ENCODE measurements at regions not wholly inside any gene's neighbourhood (a gene's known extent, or its start where the extent isn't known, plus 50 kb on each side); places are given as distances from the start of the nearest gene placed in this dataset.

DNA sequence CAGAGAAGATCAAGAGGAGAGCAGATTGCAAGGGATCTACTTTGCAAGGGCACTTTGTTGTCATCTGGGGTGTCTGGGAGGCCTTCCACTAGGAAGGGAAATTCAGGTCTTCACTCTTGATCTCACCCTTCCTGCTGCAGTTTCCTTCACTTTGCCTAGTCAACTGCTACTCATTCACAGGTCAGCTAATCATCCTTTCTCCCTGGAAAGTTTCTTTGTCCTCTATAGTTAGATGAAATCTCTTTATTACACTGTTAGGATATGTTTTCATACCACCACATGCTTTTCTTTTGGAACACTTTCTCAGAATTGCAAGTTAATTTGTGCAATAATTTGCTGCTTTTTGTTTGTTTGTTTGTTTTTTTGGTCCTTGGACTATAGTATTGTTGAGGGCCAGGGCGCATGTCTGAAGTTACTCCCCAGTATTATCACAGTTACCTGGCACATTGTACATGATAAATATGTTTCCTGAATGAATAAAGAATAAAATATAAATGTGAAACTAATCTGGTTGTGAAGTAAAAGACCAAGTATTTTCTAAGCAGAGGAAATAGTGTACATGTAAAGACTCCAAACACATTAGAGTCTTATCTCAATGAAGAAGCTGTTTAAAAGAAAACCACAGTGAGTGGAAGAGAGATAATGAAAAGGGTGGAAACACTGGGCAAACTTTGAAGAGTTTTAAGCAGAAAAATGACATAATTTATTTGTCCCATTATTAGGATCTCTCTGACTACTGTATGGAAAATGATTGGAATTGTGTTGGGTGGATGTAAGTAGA, 139.9 kb upstream of the DGKB start:
- Mint-ChIP-seq H3K4me1 (no peaks in the 10 kb centered on the region), H3K36me3 (no peaks in the 10 kb centered on the region), H3K27me3 (no peaks in the 10 kb centered on the region), H3K4me3 (no peak overlapping the region), H3K27ac (no peak overlapping the region), H3K9me3 (peaks cover 0 to 14% (median 2%) of the 10 kb centered on the region in 9 donors)
- POLR2A ChIA-PET: no interaction called here
- ATAC-seq (no peak), DNase-seq (no peak)

DNA sequence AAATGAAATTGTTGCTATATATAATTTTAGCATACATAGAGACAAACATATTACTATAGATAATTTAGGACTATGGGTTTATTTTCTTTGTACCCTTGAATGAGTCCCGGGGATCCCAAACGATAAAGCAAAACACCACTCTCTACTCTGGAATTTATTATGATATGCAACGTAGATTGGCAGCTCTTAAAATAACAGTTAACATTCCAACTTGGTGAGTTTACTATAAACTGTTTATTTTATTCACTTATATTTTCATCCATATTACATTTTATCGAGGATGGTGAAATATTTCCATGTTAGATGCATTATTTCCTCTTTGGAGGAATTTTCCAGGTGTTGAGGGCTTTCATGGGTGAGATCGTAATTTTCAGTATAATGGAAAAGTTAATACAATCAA, 138.7 kb upstream of the DGKB start:
- Mint-ChIP-seq H3K4me1 (no peaks in the 10 kb centered on the region), H3K4me3 (no peak overlapping the region), H3K9me3 (peaks cover 0 to 14% (median 0%) of the 10 kb centered on the region in 9 donors), H3K27me3 (no peaks in the 10 kb centered on the region), H3K27ac (no peak overlapping the region), H3K36me3 (no peaks in the 10 kb centered on the region)
- ATAC-seq: no peak
- POLR2A ChIA-PET: no interaction called here
- no peak for DNase-seq

DNA sequence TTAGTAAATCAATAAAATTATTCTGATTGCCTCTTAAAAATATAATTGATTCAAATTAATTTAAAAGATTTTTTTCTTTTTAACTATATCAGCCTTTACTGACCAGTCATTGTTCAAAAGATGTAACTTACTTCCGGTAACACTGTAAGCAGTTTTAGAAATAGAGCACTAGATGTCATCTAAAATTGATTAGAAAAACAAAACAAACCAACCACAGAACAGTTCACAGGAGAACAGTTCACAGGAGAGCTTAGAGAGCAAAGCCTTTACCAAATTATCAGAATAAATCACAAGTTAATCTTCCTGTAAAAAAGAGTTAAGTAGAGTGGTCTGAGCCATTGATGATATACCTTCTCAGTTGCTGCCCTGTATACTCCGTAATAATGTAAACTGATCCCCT, 133.3 kb upstream of the DGKB start:
- H3K36me3 Mint-ChIP-seq: no peaks in the 10 kb centered on the region
- ATAC-seq (no peak), DNase-seq (no peak)
- no peak overlapping the region for H3K27ac Mint-ChIP-seq
- POLR2A ChIA-PET: no interaction called here
- peaks cover 0 to 10% (median 0%) of the 10 kb centered on the region in 9 donors for H3K9me3 Mint-ChIP-seq
- H3K4me3 Mint-ChIP-seq: no peak overlapping the region
- H3K27me3 Mint-ChIP-seq: no peaks in the 10 kb centered on the region
- no peaks in the 10 kb centered on the region for H3K4me1 Mint-ChIP-seq

DNA sequence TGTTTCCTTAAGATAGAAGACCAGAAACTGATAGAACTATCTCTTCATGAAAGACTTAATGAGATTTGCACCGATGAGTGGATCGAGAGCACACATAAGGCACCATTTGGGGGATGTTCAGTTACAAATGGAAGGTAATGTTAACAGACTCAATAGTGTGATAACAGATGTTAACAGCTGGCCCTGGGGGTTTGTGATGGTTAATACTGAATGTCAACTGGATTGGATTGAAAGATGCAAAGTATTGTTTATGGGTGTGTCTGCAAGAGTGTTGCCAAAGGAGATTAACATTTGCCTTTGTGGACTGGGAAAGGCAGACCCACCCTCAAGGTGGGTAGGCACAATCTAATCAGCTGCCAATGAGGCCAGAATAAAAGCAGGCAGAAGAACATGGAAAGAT, 130.5 kb upstream of the DGKB start:
- Mint-ChIP-seq H3K4me3 (no peak overlapping the region), H3K36me3 (no peaks in the 10 kb centered on the region), H3K4me1 (no peaks in the 10 kb centered on the region), H3K27ac (no peak overlapping the region), H3K27me3 (no peaks in the 10 kb centered on the region), H3K9me3 (peaks cover 0 to 6% (median 0%) of the 10 kb centered on the region in 9 donors)
- POLR2A ChIA-PET: no interaction called here
- DNase-seq (no peak), ATAC-seq (no peak)

DNA sequence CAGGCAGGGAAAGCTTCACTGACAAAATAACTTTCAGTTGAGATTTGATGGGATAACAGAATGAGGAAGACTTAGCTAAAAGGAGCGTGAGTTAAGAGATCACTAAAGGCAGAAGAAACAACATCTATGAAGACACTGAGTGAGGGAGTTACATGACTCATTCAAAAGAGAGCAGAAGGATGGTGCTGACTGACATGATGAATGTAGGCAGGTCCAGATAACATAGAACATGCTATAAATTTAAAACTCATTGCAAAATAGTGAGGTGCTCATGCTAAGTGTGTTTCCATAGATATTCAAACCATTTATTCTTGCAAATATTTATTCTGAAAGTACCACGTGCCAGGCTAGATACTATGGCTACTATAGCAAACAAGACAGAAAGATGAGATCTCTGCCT, 116.4 kb upstream of the DGKB start:
- POLR2A ChIA-PET: no interaction called here
- Mint-ChIP-seq H3K4me1 (no peaks in the 10 kb centered on the region), H3K36me3 (no peaks in the 10 kb centered on the region), H3K4me3 (no peak overlapping the region), H3K27ac (no peak overlapping the region), H3K9me3 (peaks cover 0 to 1% (median 0%) of the 10 kb centered on the region in 9 donors), H3K27me3 (peaks cover 0 to 2% (median 0%) of the 10 kb centered on the region in 5 donors)
- no peak for ATAC-seq
- no peak for DNase-seq

DNA sequence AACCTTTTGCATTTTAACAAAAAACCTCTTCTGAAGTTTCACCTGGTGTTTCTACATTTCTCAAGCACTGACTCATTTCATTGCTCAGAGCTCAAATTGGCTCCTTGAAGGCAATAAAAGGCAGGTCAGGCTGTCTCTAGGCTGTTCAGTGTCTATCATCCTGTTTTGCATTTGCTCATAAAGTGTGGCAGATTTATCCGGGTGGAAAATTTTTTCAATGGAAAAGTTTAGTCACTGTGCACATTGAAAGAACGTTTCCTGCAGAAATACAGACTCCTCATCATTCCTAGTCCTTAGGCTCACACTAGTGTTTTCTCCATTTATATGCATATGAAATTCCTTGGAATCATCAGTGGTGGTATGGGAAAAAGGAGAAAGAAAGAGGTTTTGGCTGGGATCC, 114.2 kb upstream of the DGKB start:
- DNase-seq (no peak), ATAC-seq (no peak)
- POLR2A ChIA-PET: no interaction called here
- peaks cover 0 to 1% (median 0%) of the 10 kb centered on the region in 9 donors for H3K9me3 Mint-ChIP-seq
- no peak overlapping the region for H3K27ac Mint-ChIP-seq
- peaks cover 0 to 2% (median 0%) of the 10 kb centered on the region in 5 donors for H3K27me3 Mint-ChIP-seq
- no peaks in the 10 kb centered on the region for H3K4me1 Mint-ChIP-seq
- no peak overlapping the region for H3K4me3 Mint-ChIP-seq
- H3K36me3 Mint-ChIP-seq: no peaks in the 10 kb centered on the region

DNA sequence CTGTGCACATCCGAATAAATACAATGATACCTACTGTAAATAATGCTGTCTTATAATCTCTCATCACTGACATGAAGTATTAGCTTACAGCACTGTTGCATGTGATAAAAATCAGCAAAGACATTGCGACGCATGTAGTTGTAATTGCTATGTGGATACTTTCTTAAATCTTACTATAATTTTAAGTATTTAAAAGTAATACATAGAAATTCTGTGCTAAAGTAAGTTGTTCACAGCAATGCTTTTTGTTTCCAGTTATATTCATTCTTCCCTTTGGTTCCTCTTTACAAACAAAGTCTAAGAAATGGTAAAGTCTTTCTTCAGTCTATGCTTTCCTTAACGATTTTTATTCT, 113.7 kb upstream of the DGKB start:
- DNase-seq (no peak), ATAC-seq (no peak)
- POLR2A ChIA-PET: no interaction called here
- Mint-ChIP-seq H3K27ac (no peak overlapping the region), H3K36me3 (no peaks in the 10 kb centered on the region), H3K4me3 (no peak overlapping the region), H3K4me1 (no peaks in the 10 kb centered on the region), H3K27me3 (peaks cover 0 to 2% (median 0%) of the 10 kb centered on the region in 5 donors), H3K9me3 (peaks cover 0 to 1% (median 0%) of the 10 kb centered on the region in 9 donors)

DNA sequence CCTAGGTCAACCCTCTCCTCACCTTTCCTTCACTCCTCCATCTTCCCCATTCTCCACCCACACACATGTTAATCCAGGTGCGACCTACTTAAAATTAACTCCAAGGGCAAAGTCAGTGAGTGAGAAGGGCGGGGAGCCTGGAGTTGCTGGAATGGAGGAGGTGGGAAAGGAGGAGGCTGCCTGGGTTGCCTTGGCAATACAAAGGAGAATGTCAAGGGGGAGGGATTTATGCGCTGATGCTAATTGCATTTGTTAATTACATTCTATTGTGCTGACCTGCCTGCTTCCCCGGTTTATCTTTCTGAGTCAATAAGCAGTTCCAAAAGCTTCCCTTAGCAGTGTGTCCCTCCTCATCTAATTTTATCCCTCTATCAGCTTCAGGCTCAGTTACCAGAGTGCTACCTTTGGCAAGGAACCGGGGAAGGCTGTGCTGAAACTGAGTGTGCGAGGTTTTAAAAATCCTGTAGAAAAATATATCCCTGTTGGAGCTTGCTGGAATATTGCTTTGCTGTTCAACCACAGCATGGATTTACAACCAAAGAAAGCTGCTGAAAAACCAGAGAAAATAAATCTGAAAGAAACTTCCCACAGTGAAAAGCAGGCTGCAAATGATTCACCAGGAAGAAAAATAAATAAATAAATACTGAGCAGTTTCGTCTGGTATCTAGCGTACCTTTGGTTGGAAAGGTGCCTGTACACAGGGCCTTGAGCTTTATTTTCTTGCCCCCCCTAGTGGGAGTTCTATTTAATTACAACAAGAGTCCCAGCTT, 113.2 kb upstream of the DGKB start:
- no peaks in the 10 kb centered on the region for H3K4me1 Mint-ChIP-seq
- POLR2A ChIA-PET: no interaction called here
- H3K27ac Mint-ChIP-seq: no peak overlapping the region
- peaks cover 0 to 2% (median 0%) of the 10 kb centered on the region in 5 donors for H3K27me3 Mint-ChIP-seq
- H3K9me3 Mint-ChIP-seq: no peaks in the 10 kb centered on the region
- ATAC-seq (no peak), DNase-seq (peak in 1 of 10 donors; percentile 15)
- H3K4me3 Mint-ChIP-seq: no peak overlapping the region
- no peaks in the 10 kb centered on the region for H3K36me3 Mint-ChIP-seq

DNA sequence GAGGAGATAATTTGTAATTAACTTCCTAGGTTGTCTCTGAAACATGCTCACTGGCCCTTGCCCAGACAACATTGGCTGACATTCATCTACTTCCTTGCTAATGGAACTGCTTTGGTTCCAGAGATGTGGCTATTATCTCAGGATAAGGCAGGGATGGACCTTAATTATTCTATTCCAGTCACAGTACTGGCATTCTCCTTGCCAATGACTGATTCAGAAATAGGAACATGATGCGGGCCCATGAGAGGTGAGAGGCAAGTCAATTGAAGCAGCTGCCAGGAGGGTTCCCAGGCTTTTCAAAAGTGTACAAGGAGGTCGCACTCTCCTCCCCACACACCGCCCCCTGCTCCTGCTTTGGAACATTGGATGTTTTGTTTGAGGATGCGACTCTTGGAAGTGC, 109.6 kb upstream of the DGKB start:
- DNase-seq (no peak), ATAC-seq (no peak)
- no peaks in the 10 kb centered on the region for H3K36me3 Mint-ChIP-seq
- no peaks in the 10 kb centered on the region for H3K4me1 Mint-ChIP-seq
- no peaks in the 10 kb centered on the region for H3K9me3 Mint-ChIP-seq
- POLR2A ChIA-PET: no interaction called here
- no peak overlapping the region for H3K27ac Mint-ChIP-seq
- no peak overlapping the region for H3K4me3 Mint-ChIP-seq
- H3K27me3 Mint-ChIP-seq: no peaks in the 10 kb centered on the region

DNA sequence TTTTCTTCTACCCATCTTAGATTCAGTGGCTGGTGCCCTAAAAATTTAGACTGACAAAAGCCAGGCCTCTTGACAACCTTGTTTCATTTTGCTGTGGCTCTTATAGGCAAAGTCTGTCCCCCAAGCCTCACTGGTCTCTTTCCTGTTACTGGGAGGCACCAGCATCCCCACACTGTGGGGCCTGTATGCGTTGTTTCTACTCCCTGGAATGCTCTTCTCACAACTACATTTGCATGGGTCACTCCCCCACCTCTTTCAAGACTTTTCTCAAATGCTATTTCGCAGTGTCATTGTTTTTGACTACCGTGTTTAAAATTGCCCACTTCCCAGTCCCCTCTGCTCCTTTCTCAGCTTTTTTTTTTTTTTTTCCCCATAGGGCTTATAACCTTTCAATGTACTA, 108.7 kb upstream of the DGKB start:
- Mint-ChIP-seq H3K9me3 (no peaks in the 10 kb centered on the region), H3K36me3 (no peaks in the 10 kb centered on the region), H3K4me1 (no peaks in the 10 kb centered on the region), H3K27me3 (no peaks in the 10 kb centered on the region), H3K27ac (no peak overlapping the region), H3K4me3 (no peak overlapping the region)
- POLR2A ChIA-PET: no interaction called here
- DNase-seq (no peak), ATAC-seq (no peak)

DNA sequence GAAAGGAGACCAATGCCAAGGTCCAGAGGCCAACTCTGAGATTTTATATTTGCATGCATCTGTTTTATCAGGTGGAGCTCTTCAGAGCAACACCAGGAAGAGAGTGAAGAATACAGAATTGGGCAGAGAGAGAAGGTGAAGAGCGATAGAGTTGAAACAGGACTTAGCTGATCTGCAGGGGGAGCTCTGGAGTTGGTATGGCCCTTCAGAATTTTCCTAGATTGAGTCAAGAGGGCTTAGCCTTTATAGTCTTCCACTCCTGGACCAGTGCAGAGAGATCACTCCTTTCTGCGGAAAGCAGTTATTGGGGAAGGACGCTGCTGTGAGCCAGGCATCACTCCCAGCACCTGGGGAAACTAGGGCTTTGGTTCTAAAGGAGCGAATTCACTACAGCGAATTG, 105.0 kb upstream of the DGKB start:
- no peak for ATAC-seq
- no peaks in the 10 kb centered on the region for H3K36me3 Mint-ChIP-seq
- no peaks in the 10 kb centered on the region for H3K27me3 Mint-ChIP-seq
- no peak for DNase-seq
- peaks cover 0 to 10% (median 0%) of the 10 kb centered on the region in 9 donors for H3K9me3 Mint-ChIP-seq
- POLR2A ChIA-PET: no interaction called here
- H3K4me3 Mint-ChIP-seq: no peak overlapping the region
- no peaks in the 10 kb centered on the region for H3K4me1 Mint-ChIP-seq
- H3K27ac Mint-ChIP-seq: no peak overlapping the region

DNA sequence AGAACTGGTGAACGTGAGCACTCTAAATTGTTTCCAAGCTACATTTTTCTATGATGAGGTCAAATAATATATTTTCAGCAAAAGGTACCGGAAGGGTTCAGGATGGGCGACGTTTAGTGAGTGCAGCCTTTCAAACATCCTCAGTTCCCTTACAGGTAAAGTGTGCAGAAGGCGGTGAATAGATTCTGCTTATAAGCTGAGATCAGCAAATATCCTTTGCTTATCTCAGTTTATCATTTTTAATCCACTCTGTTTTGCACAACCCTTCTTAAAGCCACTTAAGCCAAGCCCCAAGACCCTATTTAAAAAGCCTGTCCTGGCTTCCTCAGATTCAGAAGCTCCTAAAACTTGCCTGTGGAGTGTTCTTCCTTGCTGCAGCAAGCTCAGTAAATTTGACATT, 103.1 kb upstream of the DGKB start:
- Mint-ChIP-seq H3K36me3 (no peaks in the 10 kb centered on the region), H3K4me1 (no peaks in the 10 kb centered on the region), H3K9me3 (peaks cover 0 to 10% (median 0%) of the 10 kb centered on the region in 9 donors), H3K4me3 (no peak overlapping the region), H3K27me3 (no peaks in the 10 kb centered on the region), H3K27ac (no peak overlapping the region)
- no peak for DNase-seq
- ATAC-seq: no peak
- POLR2A ChIA-PET: no interaction called here

DNA sequence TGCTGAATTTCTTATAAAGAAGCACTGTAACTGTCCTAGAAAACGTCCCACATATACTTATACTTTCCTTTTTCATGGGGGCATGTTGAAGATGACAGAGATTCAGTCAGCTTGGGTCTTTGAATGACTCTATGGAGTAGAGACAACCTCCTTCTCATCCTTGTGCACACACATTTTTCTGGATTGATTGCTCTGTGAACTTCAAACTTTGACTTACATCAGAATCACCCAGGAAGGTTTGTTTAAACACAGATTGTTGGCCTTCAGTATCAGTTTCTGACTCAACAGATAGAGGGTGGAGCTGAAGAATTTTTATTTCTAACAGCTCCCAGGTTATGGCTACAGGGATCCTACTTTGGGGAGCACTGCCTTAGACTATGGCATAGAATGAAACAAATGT, 97.6 kb upstream of the DGKB start:
- no peak for DNase-seq
- no peak for ATAC-seq
- peaks cover 0 to 14% (median 3%) of the 10 kb centered on the region in 9 donors for H3K9me3 Mint-ChIP-seq
- no peak overlapping the region for H3K4me3 Mint-ChIP-seq
- H3K27me3 Mint-ChIP-seq: no peaks in the 10 kb centered on the region
- H3K36me3 Mint-ChIP-seq: no peaks in the 10 kb centered on the region
- POLR2A ChIA-PET: no interaction called here
- no peaks in the 10 kb centered on the region for H3K4me1 Mint-ChIP-seq
- H3K27ac Mint-ChIP-seq: no peak overlapping the region

DNA sequence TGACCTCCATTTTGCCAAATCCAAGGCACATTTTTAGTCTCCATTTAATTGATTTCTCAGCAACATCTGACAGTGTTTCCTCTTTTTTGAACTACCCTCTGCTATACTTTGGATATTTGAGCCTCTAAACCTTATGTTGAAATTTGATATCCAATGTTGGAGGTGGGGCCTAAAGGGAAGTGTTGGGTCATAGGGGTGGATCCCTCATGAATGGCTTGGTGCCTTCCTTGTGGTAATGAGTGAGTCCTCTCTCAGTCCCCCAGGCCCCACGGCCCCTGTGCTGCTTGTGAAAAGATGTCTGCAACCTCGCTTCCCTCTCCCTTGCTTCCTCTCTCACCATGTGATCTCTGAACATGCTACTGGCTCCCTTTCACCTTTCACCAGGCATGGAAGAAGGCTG, 96.8 kb upstream of the DGKB start:
- Mint-ChIP-seq H3K36me3 (no peaks in the 10 kb centered on the region), H3K27me3 (no peaks in the 10 kb centered on the region), H3K27ac (no peak overlapping the region), H3K4me3 (no peak overlapping the region), H3K9me3 (peaks cover 0 to 14% (median 3%) of the 10 kb centered on the region in 9 donors), H3K4me1 (no peaks in the 10 kb centered on the region)
- DNase-seq (no peak), ATAC-seq (no peak)
- POLR2A ChIA-PET: no interaction called here
